Neuronal stem cell (in vitro differentiated cells): ENCODE measurements at regions not wholly inside any gene's neighbourhood (a gene's known extent, or its start where the extent isn't known, plus 50 kb on each side); places are given as distances from the start of the nearest gene placed in this dataset.

Experiments
- DNase-seq: peaks from one replicate; pipeline ENCODE4 v3.0.0-alpha.2; 2013; ENCODE audit warnings: low spot score
- H2AFZ ChIP-seq: one replicate; pipeline ENCODE4 v1.6.1; 2013; ENCODE audit warnings: mild to moderate bottlenecking, low read length, inconsistent platforms
- H2AK5ac ChIP-seq: 2 replicates; pipeline ENCODE4 v1.6.1; 2013; ENCODE audit warnings: low read depth, mild to moderate bottlenecking, inconsistent platforms, low read length, moderate library complexity, mixed read lengths
- H2BK120ac ChIP-seq: 2 replicates; pipeline ENCODE4 v1.6.1; 2013; ENCODE audit warnings: low read depth, mild to moderate bottlenecking, inconsistent platforms, low read length, moderate library complexity, mixed read lengths
- H2BK12ac ChIP-seq: one replicate; pipeline ENCODE4 v1.6.1; 2013; ENCODE audit warnings: low read length, inconsistent platforms
- H2BK15ac ChIP-seq: 2 replicates; pipeline ENCODE4 v1.6.1; 2013; ENCODE audit warnings: mild to moderate bottlenecking, low read length, inconsistent platforms, mixed read lengths
- H2BK5ac ChIP-seq: one replicate; pipeline ENCODE4 v1.6.1; 2013; ENCODE audit warnings: inconsistent platforms, mild to moderate bottlenecking, low read length, moderate library complexity
- H3K14ac ChIP-seq: one replicate; pipeline ENCODE4 v1.6.1; 2013; ENCODE audit warnings: low read length, inconsistent platforms
- H3K18ac ChIP-seq: 2 replicates; pipeline ENCODE4 v1.6.1; 2013; ENCODE audit warnings: low read length, inconsistent platforms
- H3K23ac ChIP-seq: 2 replicates; pipeline ENCODE4 v1.6.1; 2013; ENCODE audit warnings: low read depth, mild to moderate bottlenecking, mixed read lengths, low read length, inconsistent platforms; ENCODE audit not compliant: poor library complexity
- H3K27ac ChIP-seq: replicated peaks from 3 replicates; pipeline ENCODE4 v1.5.1; 2013; ENCODE audit warnings: low read length, inconsistent platforms
- H3K27me3 ChIP-seq, 3 experiments: 2 replicates each; pipeline ENCODE4 v1.6.1; 2013; ENCODE audit warnings: low read length in 3 of 3, mild to moderate bottlenecking in 2 of 3, inconsistent platforms in 1 of 3, low read depth in 1 of 3, mixed read lengths in 1 of 3, moderate library complexity in 1 of 3; ENCODE audit not compliant: control insufficient read depth in 3 of 3, insufficient read depth in 3 of 3
- H3K36me3 ChIP-seq, 2 donors: replicated peaks in 1 of 2; 2 replicates each; pipeline ENCODE4 v1.6.1; 2013; ENCODE audit warnings: low read length in 2 of 2; ENCODE audit not compliant: control insufficient read depth in 2 of 2, insufficient read depth in 2 of 2
- H3K4ac ChIP-seq: 2 replicates; pipeline ENCODE4 v1.6.1; 2013; ENCODE audit warnings: inconsistent platforms, mild to moderate bottlenecking, low read length, moderate library complexity
- H3K4me1 ChIP-seq, 2 donors: 1 replicate in 1 of 2; 2 replicates in 1 of 2; pipeline ENCODE4 v1.6.1; 2013; ENCODE audit warnings: low read length in 2 of 2, low read depth in 1 of 2; ENCODE audit not compliant: control insufficient read depth in 2 of 2, insufficient read depth in 1 of 2
- H3K4me2 ChIP-seq: one replicate; pipeline ENCODE4 v1.6.1; 2013; ENCODE audit warnings: mild to moderate bottlenecking, low read length, inconsistent platforms; ENCODE audit not compliant: insufficient read depth, poor library complexity, severe bottlenecking
- H3K4me3 ChIP-seq, 2 donors: 2 replicates each; pipeline ENCODE4 v1.5.1; 2013; ENCODE audit warnings: low read length in 2 of 2, mild to moderate bottlenecking in 2 of 2, inconsistent platforms in 1 of 2, moderate library complexity in 1 of 2
- H3K79me1 ChIP-seq: one replicate; pipeline ENCODE4 v1.6.1; 2013; ENCODE audit warnings: low read depth, mild to moderate bottlenecking, inconsistent platforms, low read length, moderate library complexity
- H3K9ac ChIP-seq: one replicate; pipeline ENCODE4 v1.6.1; 2013; ENCODE audit warnings: mild to moderate bottlenecking, low read depth, low read length, inconsistent platforms; ENCODE audit not compliant: poor library complexity
- H3K9me3 ChIP-seq, 2 donors: replicated peaks in 1 of 2; 2 replicates each; pipeline versions ENCODE3 to v1.6.1; 2013; ENCODE audit warnings: low read length in 2 of 2, mild to moderate bottlenecking in 2 of 2, inconsistent platforms in 1 of 2, low read depth in 1 of 2, mixed read lengths in 1 of 2, moderate library complexity in 1 of 2; ENCODE audit not compliant: control insufficient read depth in 2 of 2, insufficient read depth in 1 of 2
- H4K8ac ChIP-seq: one replicate; pipeline ENCODE4 v1.6.1; 2013; ENCODE audit warnings: low read depth, mild to moderate bottlenecking, inconsistent platforms, low read length, moderate library complexity
- H4K91ac ChIP-seq: one replicate; pipeline ENCODE4 v1.6.1; 2013; ENCODE audit warnings: low read length, low read depth, mild to moderate bottlenecking, inconsistent platforms; ENCODE audit not compliant: poor library complexity
- WGBS, 2 donors: extraction: QIAGEN DNeasy Blood & Tissue Kit; methylation state at CpG; one replicate each; pipeline ENCODE4 v1.1.7; 2013; ENCODE audit warnings: missing lambda C conversion rate in 2 of 2, mixed read lengths in 1 of 2; ENCODE audit not compliant: insufficient read length in 2 of 2, insufficient replicate concordance in 1 of 2; ENCODE audit errors: extremely low coverage in 2 of 2; 5-methylcytosine and 5-hydroxymethylcytosine counted together

GRCh38 chr1:224851210-224851847, 78.1 kb upstream of the DNAH14 start:
- peak; percentile 38 for DNase-seq
- Histone ChIP-seq H3K79me1 (no peaks in the 10 kb centered on the region), H3K4me3 (no peak overlapping the region), H3K14ac (no peak overlapping the region), H3K36me3 (no peaks in the 10 kb centered on the region), H2BK12ac (no peak overlapping the region), H3K27ac (no peak overlapping the region), H3K27me3 (no peaks in the 10 kb centered on the region), H2BK5ac (no peak overlapping the region), H2AFZ (no peak overlapping the region), H4K8ac (no peak overlapping the region), H3K4ac (no peak overlapping the region), H3K4me2 (no peak overlapping the region), H3K4me1 (no peaks in the 10 kb centered on the region), H3K9me3 (no peaks in the 10 kb centered on the region), H3K9ac (no peak overlapping the region), H3K18ac (no peak overlapping the region), H2AK5ac (peak overlapping the region; percentile 17), H3K23ac (peak overlapping the region; percentile 57), H2BK120ac (no peak overlapping the region), H4K91ac (no peak overlapping the region), H2BK15ac (peak overlapping the region; percentile 71)
- no CpG with 5 or more reads among the region's 6 CpGs for WGBS, 2 donors

DNA sequence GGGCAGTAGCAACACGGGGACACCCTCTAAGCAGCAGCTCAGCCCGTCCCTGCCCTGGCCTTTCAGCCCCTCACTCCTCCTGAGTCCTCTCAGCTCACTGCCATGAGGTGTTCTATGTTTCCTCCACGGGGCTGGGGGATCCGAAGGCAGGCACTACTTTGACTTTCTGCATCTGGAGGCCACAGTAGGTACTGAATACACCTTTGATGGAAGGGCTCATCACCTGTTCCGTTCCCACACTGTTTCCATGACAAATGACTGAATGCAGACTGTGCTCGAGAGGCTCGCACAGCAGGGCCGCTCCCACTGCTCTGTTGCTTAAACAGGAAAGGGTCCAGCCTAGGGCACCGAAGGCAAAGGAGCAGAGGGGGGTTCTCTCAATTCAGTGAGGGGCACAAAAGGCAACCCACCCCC, 77.6 kb upstream of the DNAH14 start:
- Histone ChIP-seq H3K9ac (no peak overlapping the region), H3K4me2 (no peak overlapping the region), H3K23ac (no peak overlapping the region), H3K9me3 (no peaks in the 10 kb centered on the region), H3K27ac (no peak overlapping the region), H3K4me3 (no peak overlapping the region), H2BK12ac (no peak overlapping the region), H3K14ac (no peak overlapping the region), H3K27me3 (no peaks in the 10 kb centered on the region), H3K4me1 (no peaks in the 10 kb centered on the region), H3K4ac (no peak overlapping the region), H2AK5ac (peak overlapping the region; percentile 20), H2BK5ac (no peak overlapping the region), H2BK15ac (no peak overlapping the region), H3K18ac (no peak overlapping the region), H2BK120ac (no peak overlapping the region), H2AFZ (no peak overlapping the region), H4K91ac (no peak overlapping the region), H3K79me1 (no peaks in the 10 kb centered on the region), H4K8ac (no peak overlapping the region), H3K36me3 (no peaks in the 10 kb centered on the region)
- WGBS, 2 donors: no CpG with 5 or more reads among the region's 9 CpGs
- no peak for DNase-seq

- Histone ChIP-seq H4K91ac (no peak overlapping the region), H3K4me1 (no peaks in the 10 kb centered on the region), H2AK5ac (no peak overlapping the region), H2BK12ac (no peak overlapping the region), H3K23ac (no peak overlapping the region), H2BK120ac (no peak overlapping the region), H2BK15ac (no peak overlapping the region), H3K9me3 (no peaks in the 10 kb centered on the region), H3K18ac (no peak overlapping the region), H3K14ac (no peak overlapping the region), H2BK5ac (no peak overlapping the region), H3K27ac (no peak overlapping the region), H3K4me3 (no peak overlapping the region), H3K4ac (no peak overlapping the region), H4K8ac (no peak overlapping the region), H3K27me3 (no peaks in the 10 kb centered on the region), H3K36me3 (no peaks in the 10 kb centered on the region), H3K79me1 (no peaks in the 10 kb centered on the region), H2AFZ (no peak overlapping the region), H3K9ac (no peak overlapping the region), H3K4me2 (no peak overlapping the region)
- WGBS, 2 donors: no CpG with 5 or more reads among the region's 13 CpGs
- DNase-seq: peak; percentile 39
Measured at GRCh38 chr1:224852901-224853568, 76.4 kb upstream of the DNAH14 start.

- no peak overlapping the region for H3K23ac ChIP-seq
- no peaks in the 10 kb centered on the region for H3K9me3 ChIP-seq
- DNase-seq: no peak
- H3K4me2 ChIP-seq: no peak overlapping the region
- no peak overlapping the region for H3K9ac ChIP-seq
- H4K8ac ChIP-seq: no peak overlapping the region
- no peak overlapping the region for H3K14ac ChIP-seq
- no peak overlapping the region for H3K18ac ChIP-seq
- no peak overlapping the region for H3K27ac ChIP-seq
- no peak overlapping the region for H4K91ac ChIP-seq
- H2BK5ac ChIP-seq: no peak overlapping the region
- no peaks in the 10 kb centered on the region for H3K36me3 ChIP-seq
- no peak overlapping the region for H3K4ac ChIP-seq
- H3K4me3 ChIP-seq: no peak overlapping the region
- no peaks in the 10 kb centered on the region for H3K27me3 ChIP-seq
- H2AFZ ChIP-seq: no peak overlapping the region
- H2AK5ac ChIP-seq: no peak overlapping the region
- no CpG with 5 or more reads among the region's 2 CpGs for WGBS, 2 donors
- no peak overlapping the region for H2BK120ac ChIP-seq
- H2BK12ac ChIP-seq: no peak overlapping the region
- H3K4me1 ChIP-seq: peaks cover 0 to 9% of the 10 kb centered on the region in 2 donors
- no peak overlapping the region for H2BK15ac ChIP-seq
- no peaks in the 10 kb centered on the region for H3K79me1 ChIP-seq
Measured at GRCh38 chr1:224856973-224857372, 72.5 kb upstream of the DNAH14 start.
